Stimulated activated CD4-positive, alpha-beta T cell treated with anti-CD3 and anti-CD28 coated beads, Interleukin-12 subunit alpha, Interleukin-12 subunit beta, amount 100 ng/mL, for 48 hours (primary cell): ENCODE measurements at regions not wholly inside any gene's neighbourhood (a gene's known extent, or its start where the extent isn't known, plus 50 kb on each side); places are given as distances from the start of the nearest gene placed in this dataset.

Experiments
- DNase-seq, 3 donors: peaks; one replicate each; pipeline ENCODE4 v3.0.0-alpha.2; 2020; ENCODE audit warnings: low read depth in 2 of 3, low spot score in 1 of 3

DNA sequence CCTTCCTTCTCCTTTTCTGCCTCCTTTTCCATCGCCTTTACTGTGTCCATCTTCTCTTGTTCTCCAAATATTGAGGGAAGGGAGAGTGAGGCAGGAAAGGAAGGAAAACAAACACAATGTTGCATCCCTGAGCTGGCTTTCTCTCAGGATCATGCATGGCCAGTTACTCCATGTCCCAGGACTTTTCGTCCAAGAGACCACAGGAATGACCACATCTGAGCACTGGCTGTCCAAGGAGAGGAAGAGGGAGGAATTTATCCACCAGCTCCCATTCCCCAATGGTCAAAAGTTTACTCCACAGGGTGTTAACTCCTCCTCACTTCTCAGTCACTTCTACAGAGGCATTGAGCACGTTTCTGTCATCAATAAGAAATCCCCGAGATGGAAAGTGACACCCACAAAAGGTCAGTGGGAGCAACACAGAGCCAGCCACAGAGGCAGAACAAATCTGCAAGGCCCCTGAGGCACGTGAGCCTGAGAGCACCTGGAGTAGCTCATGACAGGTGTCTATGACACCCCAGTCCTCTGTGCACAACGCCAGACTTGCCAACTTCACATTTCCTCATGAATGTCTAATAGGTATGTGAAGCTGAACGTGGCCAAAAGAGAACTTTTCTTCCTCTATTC, 177.3 kb upstream of the NUDT4 start:
- no peak for DNase-seq

DNA sequence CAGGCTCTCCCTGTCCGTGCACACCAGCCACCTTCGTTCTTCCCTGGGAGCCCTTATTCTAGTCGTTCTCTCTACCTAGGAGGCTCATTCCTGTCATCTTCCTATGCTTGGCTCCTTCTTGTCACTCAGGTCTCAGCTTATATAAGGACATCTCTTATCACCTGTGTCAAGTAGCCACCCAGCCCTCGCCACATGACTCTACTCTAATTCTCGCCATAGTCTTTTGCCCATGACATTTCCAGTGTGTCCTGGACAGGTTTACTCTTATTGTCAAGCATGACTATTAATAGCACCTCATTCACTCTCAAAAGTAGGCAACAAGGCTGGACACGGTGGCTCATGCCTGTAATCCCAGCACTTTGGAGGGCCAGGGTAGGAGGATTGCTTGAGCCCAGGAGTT, 175.7 kb upstream of the NUDT4 start:
- DNase-seq: no peak

DNA sequence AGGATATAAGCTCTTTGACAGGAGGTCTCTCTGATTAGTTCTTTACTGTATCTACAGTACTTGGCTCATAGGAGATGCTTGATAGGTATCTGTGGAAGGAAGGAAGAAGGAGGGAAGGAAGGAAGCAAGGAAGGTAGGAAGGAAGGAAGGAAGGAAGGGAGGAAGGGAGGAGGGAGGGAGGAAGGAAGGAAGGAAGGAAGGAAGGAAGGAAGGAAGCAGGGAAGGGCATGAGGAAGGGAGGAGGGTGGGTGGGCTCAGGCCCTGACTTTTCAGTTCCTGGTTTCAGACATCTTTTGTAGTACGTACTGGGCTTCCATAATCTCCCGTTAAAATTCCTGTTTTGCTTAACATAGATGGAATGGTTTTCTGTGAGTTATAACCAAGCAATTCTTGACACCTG, 175.0 kb upstream of the NUDT4 start:
- DNase-seq: no peak

DNA sequence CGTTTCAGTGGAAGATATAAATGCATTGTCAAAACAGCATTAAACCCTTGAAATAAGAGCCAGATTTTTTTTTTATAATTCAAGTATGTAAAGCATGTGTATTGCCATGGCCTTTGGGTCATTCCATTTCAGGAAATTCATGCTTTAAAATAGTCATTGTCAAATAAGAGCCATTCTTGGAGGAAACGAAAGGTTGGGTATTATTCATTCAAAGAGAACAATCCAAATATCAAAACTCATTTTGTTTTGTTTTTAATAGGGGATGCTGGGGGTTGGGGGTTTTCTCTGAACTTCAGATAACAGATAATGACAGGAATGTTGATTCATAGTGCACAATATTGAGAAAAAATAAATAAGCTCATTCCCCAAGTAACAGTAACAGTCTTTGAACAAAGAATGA, 174.4 kb upstream of the NUDT4 start:
- no peak for DNase-seq

DNA sequence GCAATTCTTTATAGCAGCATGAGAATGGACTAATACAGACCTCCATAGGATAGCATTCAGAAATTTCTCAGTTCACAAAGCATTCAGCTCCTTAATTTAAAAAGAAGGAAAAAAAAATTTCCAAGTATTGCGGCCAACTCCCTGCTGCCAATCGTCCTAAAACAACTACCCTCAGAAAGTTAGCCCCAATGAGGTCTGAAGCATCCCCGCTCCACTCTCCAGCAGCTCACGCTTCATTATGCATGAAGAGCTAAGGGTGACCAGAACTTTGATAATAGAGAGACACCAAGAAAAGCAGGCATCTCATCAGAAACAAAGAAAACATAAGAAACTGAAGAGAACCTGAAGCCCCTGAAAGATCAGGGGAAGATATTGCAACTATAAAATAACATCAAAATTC, 172.8 kb upstream of the NUDT4 start:
- no peak for DNase-seq

DNA sequence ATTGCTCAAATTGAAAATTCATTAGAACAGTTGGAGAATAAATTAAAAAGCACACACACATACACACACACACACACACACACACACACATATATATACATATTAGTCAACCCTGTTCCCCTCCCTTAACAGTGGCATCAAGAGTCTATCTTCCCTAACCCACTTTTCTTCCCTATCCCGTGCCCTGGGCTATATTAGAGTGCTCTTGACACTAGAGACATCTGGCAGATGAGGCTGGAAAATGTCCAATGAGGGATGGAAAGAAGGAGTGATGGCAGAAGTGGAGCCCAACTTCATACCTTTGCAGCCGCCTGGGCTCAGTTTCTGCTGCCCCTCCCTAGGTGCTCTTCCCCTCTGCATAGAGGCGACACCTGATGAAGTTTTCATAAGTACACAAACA, 172.4 kb upstream of the NUDT4 start:
- DNase-seq: no peak

DNA sequence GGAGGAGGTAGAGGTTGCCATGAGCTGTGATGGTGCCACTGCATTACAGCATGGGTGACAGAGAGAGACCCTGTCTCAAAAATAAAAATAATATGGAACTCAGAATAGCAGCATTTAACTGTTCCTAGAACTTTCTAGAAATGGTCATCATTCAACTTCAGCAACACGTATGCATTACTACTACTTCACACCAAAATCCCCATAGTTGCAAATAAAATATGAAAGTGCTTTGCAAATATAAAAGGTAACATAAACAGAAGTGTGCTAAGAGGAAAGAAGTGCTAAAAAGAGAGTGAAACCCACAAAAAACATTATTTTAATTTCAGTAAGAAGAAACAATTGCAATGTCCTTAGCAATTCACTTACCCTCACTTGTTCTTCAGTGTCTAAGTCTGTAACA, 169.7 kb upstream of the NUDT4 start:
- DNase-seq: no peak

DNA sequence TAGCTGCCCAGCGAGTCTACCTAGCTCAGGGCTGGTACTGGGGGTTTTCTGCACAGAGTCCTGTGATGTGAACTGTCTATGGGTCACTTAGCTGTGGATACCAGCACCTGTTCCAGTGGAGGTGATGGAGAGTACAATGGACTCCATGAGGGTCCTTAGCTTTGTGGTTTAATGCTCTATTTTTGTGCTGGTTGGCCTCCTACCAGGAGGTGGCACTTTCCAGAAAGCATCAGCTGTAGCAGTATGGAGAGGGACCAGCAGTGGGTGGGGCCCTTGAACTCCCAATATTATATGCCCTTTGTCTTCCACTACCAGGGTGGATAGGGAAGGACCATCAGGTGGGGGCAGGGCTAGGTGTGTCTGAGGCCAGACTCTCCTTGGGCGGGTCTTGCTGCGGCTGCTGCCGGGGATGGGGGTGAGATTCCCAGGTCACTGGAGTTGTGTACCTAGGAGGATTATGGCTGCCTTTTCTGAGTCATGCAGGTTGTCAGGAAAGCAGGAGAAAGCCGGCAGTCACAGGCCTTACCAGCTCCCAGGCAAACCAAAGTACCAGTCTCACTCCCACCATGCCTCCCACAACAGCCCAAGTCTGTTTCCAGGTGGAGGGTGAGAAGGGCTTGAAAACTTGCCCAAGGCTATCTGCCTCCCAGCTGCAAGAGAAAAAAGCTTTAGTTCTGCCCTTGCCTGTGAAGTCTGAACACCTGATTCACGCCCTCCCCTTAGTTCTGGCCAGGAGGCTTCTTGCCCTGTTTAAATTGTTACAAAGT, 163.0 kb upstream of the NUDT4 start:
- no peak for DNase-seq

DNA sequence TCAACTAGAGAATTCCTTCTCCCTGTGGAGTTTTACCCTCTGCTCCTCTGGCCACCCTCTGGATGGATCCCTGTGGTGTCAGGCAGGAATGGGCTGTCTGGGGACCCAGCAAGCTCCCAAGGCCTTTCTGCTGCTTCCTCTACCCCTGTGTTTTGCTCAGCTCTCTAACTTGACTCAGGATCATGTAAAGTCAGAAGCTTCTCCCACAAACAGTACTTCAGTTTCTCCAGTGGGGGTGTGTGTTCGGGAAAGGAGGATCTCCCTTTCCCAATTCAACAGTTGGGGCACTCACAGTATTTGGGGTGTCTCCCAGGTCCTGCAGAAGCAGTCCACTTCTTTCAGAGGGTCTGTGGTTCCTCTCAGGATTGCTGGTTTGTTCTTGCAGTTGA, 162.4 kb upstream of the NUDT4 start:
- DNase-seq: no peak

DNA sequence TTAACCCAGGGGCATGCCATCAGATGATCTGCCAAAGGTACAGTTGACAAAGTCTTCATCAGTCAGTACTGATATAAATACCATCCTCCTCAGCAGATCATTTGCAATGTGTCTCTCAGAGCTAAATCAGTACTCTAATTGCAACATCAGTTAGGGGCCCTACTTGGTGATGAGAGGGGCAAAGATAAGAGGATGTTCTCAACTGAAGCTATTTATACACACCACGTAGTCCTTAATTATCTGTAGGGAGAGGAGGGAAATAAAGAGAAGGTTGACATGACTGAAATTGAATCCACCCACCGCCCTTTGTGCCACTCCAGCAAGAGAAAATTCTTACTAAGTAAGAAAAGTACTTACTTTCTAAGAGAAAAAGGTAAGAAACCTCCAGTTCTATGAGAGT, 157.8 kb upstream of the NUDT4 start:
- DNase-seq: no peak

DNA sequence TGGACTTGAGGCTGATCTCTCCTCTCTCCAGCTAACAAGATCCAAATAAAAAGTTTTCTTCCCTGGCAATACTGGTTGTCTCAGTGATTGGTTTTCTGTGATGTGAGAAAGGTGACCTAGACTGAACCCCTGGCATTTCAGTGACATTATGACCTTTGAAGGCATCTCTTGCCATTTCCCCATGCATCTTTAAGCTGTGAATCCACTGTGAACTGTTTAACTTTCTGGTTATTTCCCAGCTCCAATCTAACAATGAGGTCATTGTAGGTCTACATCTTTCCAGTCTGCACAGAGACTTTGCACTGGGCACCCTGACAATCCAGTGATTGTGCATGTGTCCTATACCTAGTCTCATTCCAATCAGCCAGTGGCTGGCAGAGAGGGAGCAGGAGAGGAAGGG, 155.9 kb upstream of the NUDT4 start:
- DNase-seq: no peak

DNA sequence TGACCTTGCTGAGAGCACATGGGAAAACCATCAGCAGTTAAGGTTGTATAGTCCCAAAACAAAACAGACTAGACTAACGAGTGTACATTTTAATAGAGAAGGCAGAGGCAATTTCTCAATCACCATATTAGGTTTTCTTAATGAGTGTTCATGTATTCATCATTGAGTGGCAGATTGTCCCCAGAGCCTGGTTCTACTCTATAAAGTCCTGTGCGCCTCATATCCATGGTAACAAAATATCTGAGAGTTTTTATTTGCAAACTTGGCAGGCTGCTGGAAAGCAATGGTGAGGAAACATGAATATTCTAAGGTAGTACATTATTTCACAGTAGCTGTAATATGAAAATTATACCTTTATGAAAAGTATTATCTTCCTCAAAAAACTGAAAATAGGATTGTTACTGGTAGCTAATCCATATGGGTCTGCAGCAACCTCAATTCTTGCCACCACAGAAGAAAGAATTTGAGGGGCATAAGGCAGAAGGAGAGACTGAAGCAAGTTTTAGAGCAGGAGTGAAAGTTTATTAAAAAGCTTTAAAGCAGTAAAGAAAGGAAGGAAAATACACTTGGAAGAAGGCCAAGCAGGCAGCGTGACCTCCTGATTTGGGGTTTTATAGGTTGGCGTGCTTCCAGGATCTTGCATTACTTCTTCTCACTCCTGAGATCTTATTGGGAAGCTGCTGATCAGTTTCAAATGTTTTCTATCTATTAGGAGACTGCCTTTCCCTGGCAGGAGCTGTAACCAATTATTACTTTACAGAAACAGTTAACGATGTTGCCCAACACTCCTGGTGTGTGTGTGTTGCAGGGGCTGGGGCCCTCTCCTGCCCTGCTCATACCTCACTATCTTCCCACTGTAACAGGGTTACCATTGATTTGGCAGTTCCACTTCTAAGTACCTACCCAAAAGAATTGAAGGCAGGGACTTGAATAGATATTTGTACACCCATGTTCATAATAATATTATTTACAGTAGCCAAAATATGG, 154.0 kb upstream of the NUDT4 start:
- DNase-seq: no peak

DNA sequence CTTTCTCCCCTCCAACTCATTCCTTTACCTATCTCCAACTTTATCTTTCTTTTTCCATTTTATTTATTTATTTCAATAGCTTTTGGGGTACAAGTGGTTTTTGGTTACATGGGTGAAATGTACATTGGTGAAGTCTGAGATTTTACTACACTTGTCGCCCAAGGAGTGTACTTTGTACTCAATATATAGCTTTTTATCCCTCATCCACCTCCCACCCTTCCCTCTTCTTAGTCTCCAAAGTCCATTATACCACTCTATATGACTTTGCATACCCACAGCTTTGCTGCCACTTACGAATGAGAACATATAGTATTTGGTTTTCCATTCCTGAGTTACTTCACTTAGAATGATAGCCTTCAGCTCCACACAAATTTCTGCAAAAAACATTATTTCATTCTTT, 152.6 kb upstream of the NUDT4 start:
- no peak for DNase-seq

DNA sequence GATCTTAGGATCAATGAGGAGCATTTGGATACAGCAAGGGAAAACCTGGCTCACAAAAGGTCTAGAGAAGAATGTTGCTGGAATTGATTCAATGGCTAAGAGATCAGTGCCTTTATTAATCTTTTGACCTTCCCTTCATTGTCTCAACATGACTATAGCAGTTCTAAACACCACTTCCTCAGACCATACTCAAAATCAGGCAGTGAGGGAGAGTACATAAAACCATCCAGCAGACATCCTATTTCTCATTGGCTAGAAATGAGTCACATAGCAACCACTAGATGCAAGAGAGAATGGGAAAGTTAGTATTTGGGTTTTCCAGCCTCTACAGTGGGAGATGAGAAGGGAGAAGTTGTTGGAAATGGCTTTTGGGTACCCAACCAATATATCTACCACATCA, 151.4 kb upstream of the NUDT4 start:
- no peak for DNase-seq

DNA sequence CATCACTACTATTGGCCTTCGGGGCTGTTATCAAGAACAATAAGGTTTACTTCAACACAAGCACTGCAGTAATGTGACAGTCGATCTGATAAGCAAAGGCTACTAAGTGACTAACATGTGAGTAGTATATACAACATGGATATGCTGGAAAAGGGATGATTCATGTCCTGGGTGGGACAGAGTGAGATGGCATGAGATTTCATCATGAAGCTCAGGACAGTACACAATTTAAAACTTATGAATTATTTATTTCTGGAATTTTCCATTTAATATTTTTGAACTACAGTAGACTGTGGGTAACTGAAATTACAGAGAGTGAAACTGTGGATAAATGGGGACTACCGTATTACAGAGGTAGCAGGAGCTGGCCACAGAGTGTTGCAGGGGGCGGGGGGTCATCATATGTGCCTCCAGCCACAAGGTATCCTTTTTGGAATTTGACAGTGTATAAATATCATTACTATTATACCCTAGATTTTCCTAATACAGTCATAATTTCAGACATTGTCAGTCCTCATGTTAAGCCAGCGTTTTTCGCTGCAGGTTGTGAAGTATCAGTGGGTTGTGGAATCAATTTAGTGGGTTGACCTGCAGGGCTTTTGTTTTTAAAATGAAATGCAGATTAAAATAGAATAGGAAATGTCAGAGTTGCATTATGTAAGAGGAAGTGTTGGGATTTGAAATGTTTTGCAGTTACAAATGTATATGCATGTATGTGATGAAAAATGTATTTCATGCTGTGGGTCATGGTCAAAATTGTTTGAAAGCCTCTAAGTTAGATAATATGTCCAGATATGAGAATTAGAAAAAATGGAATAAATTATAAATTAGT, 148.0 kb upstream of the NUDT4 start:
- DNase-seq: no peak

DNA sequence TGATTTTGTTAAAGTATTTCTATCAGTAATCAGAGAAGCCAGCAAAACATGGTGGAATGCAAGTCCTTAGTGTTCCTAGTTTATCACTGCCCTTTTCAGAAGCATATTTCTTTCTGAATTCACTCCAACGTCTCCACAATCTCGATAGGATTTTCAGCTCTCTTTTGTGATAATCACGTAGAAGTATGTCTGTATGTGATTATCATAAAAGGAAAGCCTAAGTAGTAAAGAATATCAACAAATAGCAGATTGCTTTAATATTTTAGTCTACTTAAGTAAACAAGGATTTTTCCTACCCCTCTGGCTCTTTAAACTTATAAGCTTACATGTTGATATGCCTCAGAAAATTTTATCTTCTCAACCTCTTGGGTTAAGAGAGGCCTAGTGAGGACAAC, 147.4 kb upstream of the NUDT4 start:
- no peak for DNase-seq

DNA sequence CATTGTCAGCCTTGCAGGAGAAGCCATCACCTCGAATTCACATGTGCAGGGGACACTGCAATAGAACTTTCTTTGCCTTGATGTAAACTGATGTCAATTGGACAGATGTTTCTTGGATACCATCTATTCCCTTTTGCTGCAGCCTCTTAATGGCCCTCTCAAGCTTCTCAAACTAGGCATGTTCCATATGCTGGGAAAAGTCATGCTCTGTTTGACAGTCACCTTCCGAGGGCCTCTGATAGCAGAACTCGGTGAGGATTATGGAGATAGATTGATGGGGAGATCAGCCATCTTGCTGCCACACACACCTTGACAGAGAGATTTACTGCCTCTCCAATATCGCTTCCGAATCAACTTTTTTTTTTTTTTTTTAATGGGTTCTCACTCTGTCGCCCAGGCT, 145.8 kb upstream of the NUDT4 start:
- DNase-seq: no peak

DNA sequence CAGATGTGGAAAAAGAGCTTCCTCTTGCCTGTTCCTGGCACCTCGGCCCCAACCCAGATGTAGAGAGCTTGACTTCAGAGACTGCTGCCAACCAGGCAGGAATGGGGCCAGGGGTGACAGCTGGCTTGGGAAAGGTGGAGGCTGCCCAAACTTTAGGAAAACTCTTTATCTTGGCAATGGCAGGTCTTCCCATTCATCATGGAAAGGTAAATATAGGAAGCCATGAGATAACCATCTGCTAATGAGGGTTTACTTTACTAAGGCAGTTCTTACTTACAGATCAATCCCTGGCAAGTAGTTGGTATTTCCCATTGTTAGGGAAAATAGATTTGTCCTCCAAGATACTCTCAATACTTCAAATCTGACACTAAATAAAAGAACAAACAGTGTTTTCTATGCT, 143.1 kb upstream of the NUDT4 start:
- DNase-seq: no peak

DNA sequence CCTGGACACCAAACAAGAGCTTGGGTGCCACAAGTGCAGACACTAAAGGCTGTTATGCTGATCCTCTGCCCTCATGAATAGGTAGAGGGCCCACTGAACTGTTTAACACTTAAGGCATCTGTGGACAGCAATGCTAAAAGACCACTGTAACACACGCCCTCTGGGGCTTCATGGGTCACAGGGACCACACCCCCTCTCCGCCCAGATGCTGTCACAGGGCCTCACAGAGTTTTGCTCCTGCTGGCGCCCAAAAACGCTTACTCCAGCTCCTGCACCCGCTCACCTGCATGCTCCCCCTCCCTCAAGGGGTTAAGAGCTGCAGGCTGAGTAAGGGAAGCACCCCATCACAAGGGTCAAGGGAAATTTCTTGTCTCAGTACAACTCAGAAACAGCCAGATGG, 141.8 kb upstream of the NUDT4 start:
- DNase-seq: no peak

DNA sequence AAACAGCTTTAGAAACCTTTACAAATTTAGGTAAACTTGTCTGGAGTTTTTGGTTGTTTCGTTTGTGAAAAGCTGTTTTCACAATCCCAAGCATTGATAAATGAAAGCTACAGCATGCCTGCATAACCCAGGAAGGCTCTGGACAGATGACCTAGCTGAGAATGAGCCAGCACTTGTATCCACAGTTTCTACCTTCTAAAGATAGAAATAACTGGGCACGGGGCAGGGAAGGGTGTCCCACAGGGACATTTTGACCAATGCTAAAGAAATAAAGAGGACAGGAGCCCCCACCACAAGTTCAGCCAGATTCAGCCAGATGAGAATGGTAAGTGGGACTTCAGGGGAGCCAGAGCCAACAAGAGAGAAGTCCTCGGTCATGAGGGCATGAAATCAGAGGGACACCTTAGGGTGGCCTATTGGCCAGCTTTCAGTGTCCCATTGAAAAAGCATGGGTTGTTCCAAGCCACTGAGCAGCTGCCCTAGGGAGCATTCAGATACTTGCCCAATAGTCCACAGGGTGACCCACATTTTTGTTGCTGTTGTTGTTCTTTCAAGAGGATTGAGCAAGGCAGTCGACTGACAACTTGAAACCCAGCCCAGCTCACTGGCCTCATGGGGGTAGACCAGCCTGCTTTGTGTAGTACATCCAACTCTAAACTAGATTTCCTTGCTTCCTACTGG, 140.3 kb upstream of the NUDT4 start:
- DNase-seq: no peak
